ENCODE measurements at regions not wholly inside any gene's neighbourhood (a gene's known extent, or its start where the extent isn't known, plus 50 kb on each side); places are given as distances from the start of the nearest gene placed in this dataset.

DNA sequence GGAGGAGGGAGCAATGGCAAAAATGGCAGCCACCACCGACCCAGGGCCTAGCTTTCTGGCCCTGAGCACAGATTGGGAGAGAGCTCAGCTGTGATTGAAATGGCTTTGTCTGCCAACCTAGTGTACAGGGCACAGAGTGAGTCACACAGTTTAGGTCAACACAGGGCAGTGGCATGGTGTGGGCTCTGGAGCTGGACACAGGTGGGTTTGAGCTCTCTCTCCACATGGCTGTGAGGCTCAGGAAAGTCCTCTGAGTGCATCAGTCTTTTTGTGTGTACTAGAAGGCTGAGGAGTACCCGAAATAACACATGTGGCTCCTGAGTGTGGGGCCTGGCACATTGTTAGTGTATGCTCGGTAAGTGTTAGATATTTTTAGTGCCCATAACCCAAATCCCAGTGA, 60.2 kb upstream of the LOXL4 start:
- Histone ChIP-seq H3K4ac (ENCODE audit: low read length) (no peak overlapping the region), H2AK5ac (ENCODE audit: low read depth, low read length) (no peak overlapping the region), H4K8ac (ENCODE audit: low read depth, low read length) (no peak overlapping the region), H3K14ac (ENCODE audit: low read length) (no peak overlapping the region), H3K27ac (replicated peaks; ENCODE audit: low read length) (no peak overlapping the region), H3K4me1 (ENCODE audit: control insufficient read depth in 2 of 2, insufficient read depth in 1 of 2, low read depth in 1 of 2, low read length in 2 of 2) (peaks cover 0 to 2% of the 10 kb centered on the region in 2 donors), H3K79me1 (ENCODE audit: low read depth, low read length) (no peaks in the 10 kb centered on the region), H2BK120ac (ENCODE audit: low read depth, low read length) (no peak overlapping the region), H3K9ac (ENCODE audit: low read depth, low read length, poor library complexity) (no peak overlapping the region), H3K18ac (ENCODE audit: low read length) (no peak overlapping the region), H2BK15ac (ENCODE audit: low read length) (no peak overlapping the region), H3K27me3 (ENCODE audit: control insufficient read depth in 3 of 3, insufficient read depth in 3 of 3, low read depth in 1 of 3, low read length in 3 of 3) (peaks cover 0 to 34% (median 0%) of the 10 kb centered on the region in 3 experiments), H3K23ac (ENCODE audit: low read depth, low read length, poor library complexity) (no peak overlapping the region), H3K4me3 (ENCODE audit: low read length in 2 of 2) (no peak overlapping the region), H2AFZ (ENCODE audit: low read length) (no peak overlapping the region), H3K9me3 (replicated peaks in 1 of 2; ENCODE audit: control insufficient read depth in 2 of 2, insufficient read depth in 1 of 2, low read depth in 1 of 2, low read length in 2 of 2) (peaks cover 2 to 3% of the 10 kb centered on the region in 2 donors), H2BK5ac (ENCODE audit: low read length) (no peak overlapping the region), H4K91ac (ENCODE audit: low read depth, low read length, poor library complexity) (no peak overlapping the region), H3K36me3 (replicated peaks in 1 of 2; ENCODE audit: control insufficient read depth in 2 of 2, insufficient read depth in 2 of 2, low read length in 2 of 2) (no peaks in the 10 kb centered on the region), H2BK12ac (ENCODE audit: low read length) (no peak overlapping the region), H3K4me2 (ENCODE audit: insufficient read depth, low read length, poor library complexity, severe bottlenecking) (no peak overlapping the region)
- no peak for DNase-seq (ENCODE audit: low spot score)
- no CpG with 5 or more reads among the region's 3 CpGs for WGBS, 2 donors (ENCODE audit: extremely low coverage in 2 of 2, insufficient read length in 2 of 2, insufficient replicate concordance in 1 of 2)

DNA sequence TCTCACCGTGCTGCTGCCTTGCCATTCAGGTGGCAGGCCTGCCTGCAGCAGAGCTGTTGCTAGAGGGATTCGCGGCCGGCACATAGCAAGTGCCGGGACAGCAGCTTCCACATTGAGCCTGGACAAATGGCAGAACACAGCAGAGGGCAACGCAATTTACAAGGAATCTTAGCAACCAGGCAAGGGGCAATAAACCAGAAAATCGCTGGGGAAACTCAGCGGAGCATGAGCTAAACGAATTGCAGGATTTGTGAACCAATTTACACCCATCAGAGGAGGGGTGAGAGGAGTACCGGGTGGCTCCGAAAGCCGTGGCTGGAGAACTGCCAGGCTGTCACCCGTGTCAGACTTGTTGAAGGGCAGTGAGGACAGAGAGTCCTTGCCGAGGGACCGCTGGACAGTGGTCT, 58.6 kb upstream of the LOXL4 start:
- DNase-seq (ENCODE audit: low spot score): no peak
- no peak overlapping the region for H3K27ac ChIP-seq (replicated peaks; ENCODE audit: low read length)

DNA sequence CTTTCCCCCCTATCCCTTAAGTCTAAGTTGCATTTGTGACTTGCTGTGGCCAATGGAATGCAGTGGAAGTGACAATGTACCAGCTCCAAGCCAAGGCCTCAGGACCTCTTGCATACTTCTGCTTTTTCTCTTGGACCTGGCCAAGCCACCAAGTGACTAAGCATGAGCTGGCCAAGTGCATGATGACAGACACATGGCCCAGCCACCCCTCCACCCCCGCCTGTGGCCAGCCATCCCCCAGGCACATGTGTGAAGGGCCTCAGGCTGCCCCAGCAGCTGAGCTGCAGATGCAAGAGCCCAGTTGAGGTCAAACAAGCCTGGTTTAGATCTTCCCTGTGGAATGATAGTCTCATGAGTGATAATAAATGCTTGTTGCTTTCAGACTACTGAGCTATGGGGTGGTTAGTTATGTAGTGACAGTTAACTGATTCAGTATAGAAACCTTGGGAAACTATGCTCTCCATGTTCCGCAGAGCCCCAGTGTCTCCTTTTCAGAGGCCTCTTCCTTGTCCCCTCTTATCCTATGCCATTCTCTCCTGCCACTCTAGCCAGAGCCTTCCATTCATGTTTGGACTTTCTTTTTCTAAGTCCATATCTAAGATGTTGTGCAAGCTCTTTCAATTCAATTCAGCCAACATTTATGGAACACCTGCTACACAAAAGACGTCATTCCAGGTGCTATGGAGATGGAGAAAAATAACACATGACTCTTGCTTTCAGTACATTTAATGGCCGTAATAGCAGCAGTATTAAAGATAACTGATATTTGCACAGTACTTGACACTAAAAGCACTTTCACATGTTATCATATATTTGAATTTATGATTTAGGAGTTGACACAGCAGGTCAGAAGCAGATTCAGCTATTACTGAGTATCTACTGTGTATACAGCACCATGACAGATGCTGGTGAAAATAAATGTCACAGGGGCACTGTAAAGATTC, 55.5 kb upstream of the LOXL4 start:
- Histone ChIP-seq H3K79me1 (ENCODE audit: low read depth, low read length) (no peaks in the 10 kb centered on the region), H2BK12ac (ENCODE audit: low read length) (no peak overlapping the region), H3K4me1 (ENCODE audit: control insufficient read depth in 2 of 2, insufficient read depth in 1 of 2, low read depth in 1 of 2, low read length in 2 of 2) (peaks cover 0 to 4% of the 10 kb centered on the region in 2 donors), H3K27ac (replicated peaks; ENCODE audit: low read length) (no peak overlapping the region), H3K9me3 (replicated peaks in 1 of 2; ENCODE audit: control insufficient read depth in 2 of 2, insufficient read depth in 1 of 2, low read depth in 1 of 2, low read length in 2 of 2) (peaks cover 0 to 1% of the 10 kb centered on the region in 2 donors), H3K14ac (ENCODE audit: low read length) (no peak overlapping the region), H4K91ac (ENCODE audit: low read depth, low read length, poor library complexity) (no peak overlapping the region), H4K8ac (ENCODE audit: low read depth, low read length) (no peak overlapping the region), H2BK15ac (ENCODE audit: low read length) (no peak overlapping the region), H2BK5ac (ENCODE audit: low read length) (no peak overlapping the region), H2BK120ac (ENCODE audit: low read depth, low read length) (no peak overlapping the region), H3K18ac (ENCODE audit: low read length) (peak overlapping the region; percentile 8), H3K23ac (ENCODE audit: low read depth, low read length, poor library complexity) (no peak overlapping the region), H3K4me3 (ENCODE audit: low read length in 2 of 2) (no peak overlapping the region), H3K36me3 (replicated peaks in 1 of 2; ENCODE audit: control insufficient read depth in 2 of 2, insufficient read depth in 2 of 2, low read length in 2 of 2) (no peaks in the 10 kb centered on the region), H3K27me3 (ENCODE audit: control insufficient read depth in 3 of 3, insufficient read depth in 3 of 3, low read depth in 1 of 3, low read length in 3 of 3) (peaks cover 0 to 45% (median 0%) of the 10 kb centered on the region in 3 experiments), H2AK5ac (ENCODE audit: low read depth, low read length) (no peak overlapping the region), H3K4me2 (ENCODE audit: insufficient read depth, low read length, poor library complexity, severe bottlenecking) (no peak overlapping the region), H3K4ac (ENCODE audit: low read length) (no peak overlapping the region), H3K9ac (ENCODE audit: low read depth, low read length, poor library complexity) (peak overlapping the region; percentile 22), H2AFZ (ENCODE audit: low read length) (no peak overlapping the region)
- no CpG with 5 or more reads among the region's 4 CpGs for WGBS, 2 donors (ENCODE audit: extremely low coverage in 2 of 2, insufficient read length in 2 of 2, insufficient replicate concordance in 1 of 2)
- DNase-seq (ENCODE audit: low spot score): no peak

More for the DNA sequence above, 58.6 kb upstream of the LOXL4 start:
- peak overlapping the region; percentile 8 for H2AFZ ChIP-seq (ENCODE audit: low read length)
- H3K4ac ChIP-seq (ENCODE audit: low read length): no peak overlapping the region
- no CpG with 5 or more reads among the region's 15 CpGs for WGBS, 2 donors (ENCODE audit: extremely low coverage in 2 of 2, insufficient read length in 2 of 2, insufficient replicate concordance in 1 of 2)
- H3K4me1 ChIP-seq (ENCODE audit: control insufficient read depth in 2 of 2, insufficient read depth in 1 of 2, low read depth in 1 of 2, low read length in 2 of 2): peaks cover 0 to 2% of the 10 kb centered on the region in 2 donors
- H3K23ac ChIP-seq (ENCODE audit: low read depth, low read length, poor library complexity): no peak overlapping the region
- H4K91ac ChIP-seq (ENCODE audit: low read depth, low read length, poor library complexity): no peak overlapping the region
- no peak overlapping the region for H3K9ac ChIP-seq (ENCODE audit: low read depth, low read length, poor library complexity)
- no peaks in the 10 kb centered on the region for H3K36me3 ChIP-seq (replicated peaks in 1 of 2; ENCODE audit: control insufficient read depth in 2 of 2, insufficient read depth in 2 of 2, low read length in 2 of 2)
- H3K4me2 ChIP-seq (ENCODE audit: insufficient read depth, low read length, poor library complexity, severe bottlenecking): no peak overlapping the region
- no peak overlapping the region for H3K14ac ChIP-seq (ENCODE audit: low read length)
- H2BK12ac ChIP-seq (ENCODE audit: low read length): no peak overlapping the region
- no peak overlapping the region for H2BK15ac ChIP-seq (ENCODE audit: low read length)
- no peak overlapping the region for H4K8ac ChIP-seq (ENCODE audit: low read depth, low read length)
- H3K4me3 ChIP-seq (ENCODE audit: low read length in 2 of 2): no peak overlapping the region
- H2BK5ac ChIP-seq (ENCODE audit: low read length): no peak overlapping the region
- H3K18ac ChIP-seq (ENCODE audit: low read length): no peak overlapping the region
- H2BK120ac ChIP-seq (ENCODE audit: low read depth, low read length): no peak overlapping the region
- H2AK5ac ChIP-seq (ENCODE audit: low read depth, low read length): no peak overlapping the region
- H3K27me3 ChIP-seq (ENCODE audit: control insufficient read depth in 3 of 3, insufficient read depth in 3 of 3, low read depth in 1 of 3, low read length in 3 of 3): peaks cover 0 to 30% (median 0%) of the 10 kb centered on the region in 3 experiments
- H3K9me3 ChIP-seq (replicated peaks in 1 of 2; ENCODE audit: control insufficient read depth in 2 of 2, insufficient read depth in 1 of 2, low read depth in 1 of 2, low read length in 2 of 2): peaks cover 2 to 3% of the 10 kb centered on the region in 2 donors
- no peaks in the 10 kb centered on the region for H3K79me1 ChIP-seq (ENCODE audit: low read depth, low read length)

DNA sequence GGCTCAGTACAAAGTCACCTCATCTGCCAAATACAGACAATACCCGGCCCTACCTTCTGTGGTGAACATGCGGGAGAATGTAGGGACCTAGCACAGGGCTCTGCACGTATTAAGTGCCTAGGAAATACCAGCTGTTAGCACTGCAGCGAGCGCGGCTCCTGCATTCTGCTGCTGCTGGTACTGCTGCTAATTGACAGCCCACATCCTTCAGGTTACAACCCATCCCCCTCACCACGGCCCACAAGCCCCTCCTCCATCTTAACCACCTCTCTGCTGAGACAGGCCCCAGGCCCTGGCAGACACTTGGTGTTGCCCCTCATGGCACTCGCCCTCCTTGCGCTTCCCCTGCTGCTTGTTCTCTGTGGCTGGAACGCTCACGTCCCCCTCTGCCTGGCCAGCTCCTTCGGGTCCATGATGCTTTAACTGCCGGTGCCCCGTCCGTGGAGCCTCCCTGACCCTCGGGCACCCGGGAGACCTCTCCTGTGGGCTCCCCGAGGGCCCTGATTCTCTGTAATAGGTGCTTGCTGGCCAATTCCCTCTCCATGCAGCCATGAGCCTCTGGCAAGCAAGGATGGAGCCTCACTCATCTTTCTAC, 53.3 kb upstream of the LOXL4 start:
- Histone ChIP-seq H3K18ac (ENCODE audit: low read length) (peak overlapping the region; percentile 21), H2BK5ac (ENCODE audit: low read length) (no peak overlapping the region), H3K9me3 (replicated peaks in 1 of 2; ENCODE audit: control insufficient read depth in 2 of 2, insufficient read depth in 1 of 2, low read depth in 1 of 2, low read length in 2 of 2) (no peaks in the 10 kb centered on the region), H3K4me3 (ENCODE audit: low read length in 2 of 2) (no peak overlapping the region), H3K36me3 (replicated peaks in 1 of 2; ENCODE audit: control insufficient read depth in 2 of 2, insufficient read depth in 2 of 2, low read length in 2 of 2) (no peaks in the 10 kb centered on the region), H2BK15ac (ENCODE audit: low read length) (no peak overlapping the region), H3K9ac (ENCODE audit: low read depth, low read length, poor library complexity) (no peak overlapping the region), H3K4ac (ENCODE audit: low read length) (no peak overlapping the region), H2BK12ac (ENCODE audit: low read length) (peak overlapping the region; percentile 77), H3K4me1 (ENCODE audit: control insufficient read depth in 2 of 2, insufficient read depth in 1 of 2, low read depth in 1 of 2, low read length in 2 of 2) (peaks cover 0 to 3% of the 10 kb centered on the region in 2 donors), H3K23ac (ENCODE audit: low read depth, low read length, poor library complexity) (no peak overlapping the region), H3K4me2 (ENCODE audit: insufficient read depth, low read length, poor library complexity, severe bottlenecking) (no peak overlapping the region), H4K8ac (ENCODE audit: low read depth, low read length) (no peak overlapping the region), H4K91ac (ENCODE audit: low read depth, low read length, poor library complexity) (no peak overlapping the region), H2BK120ac (ENCODE audit: low read depth, low read length) (no peak overlapping the region), H2AK5ac (ENCODE audit: low read depth, low read length) (no peak overlapping the region), H3K27ac (replicated peaks; ENCODE audit: low read length) (no peak overlapping the region), H3K14ac (ENCODE audit: low read length) (peak overlapping the region; percentile 91), H2AFZ (ENCODE audit: low read length) (peak overlapping the region; percentile 58), H3K27me3 (ENCODE audit: control insufficient read depth in 3 of 3, insufficient read depth in 3 of 3, low read depth in 1 of 3, low read length in 3 of 3) (peaks cover 0 to 32% (median 0%) of the 10 kb centered on the region in 3 experiments), H3K79me1 (ENCODE audit: low read depth, low read length) (no peaks in the 10 kb centered on the region)
- DNase-seq (ENCODE audit: low spot score): no peak
- no CpG with 5 or more reads among the region's 18 CpGs for WGBS, 2 donors (ENCODE audit: extremely low coverage in 2 of 2, insufficient read length in 2 of 2, insufficient replicate concordance in 1 of 2)

All from neuronal stem cell (in vitro differentiated cells).